Right lobe of liver (tissue), 6 donors: ENCODE measurements at regions not wholly inside any gene's neighbourhood (a gene's known extent, or its start where the extent isn't known, plus 50 kb on each side); places are given as distances from the start of the nearest gene placed in this dataset.

ENCODE experiments used
- ATAC-seq, 4 donors: fragments of 200-7000 bp; cut with Tn5 transposase; one replicate each; pipeline ENCODE4 v1.9.1; 2020; ENCODE audit warnings: mild to moderate bottlenecking in 4 of 4, moderate library complexity in 4 of 4
- DNase-seq, 3 donors: peaks; one replicate each; pipeline ENCODE4 v3.0.0-alpha.2; 2020
- H3K27ac ChIP-seq, 3 donors: fragments of 200-600 bp; one replicate each; pipeline ENCODE4 v1.8.0; 2022
- H3K27me3 ChIP-seq, 2 donors: fragments of 200-600 bp; one replicate each; pipeline ENCODE4 v1.8.0; 2022
- H3K36me3 ChIP-seq, 4 donors: fragments of 200-600 bp; sonication (generic) in 1 of 4; one replicate each; pipeline versions ENCODE4 v1.5.1 to v1.8.0; 2017 to 2022; ENCODE audit warnings: control low read depth in 1 of 4
- H3K4me1 ChIP-seq, 4 donors: fragments of 200-600 bp; sonication (generic) in 1 of 4; one replicate each; pipeline versions ENCODE4 v1.5.1 to v1.8.0; 2017 to 2022; ENCODE audit warnings: control low read depth in 1 of 4
- H3K4me3 ChIP-seq, 3 donors: fragments of 200-600 bp; one replicate each; pipeline ENCODE4 v1.8.0; 2022
- H3K9me3 ChIP-seq, 4 donors: fragments of 200-600 bp; sonication (generic) in 1 of 4; one replicate each; pipeline versions ENCODE4 v1.5.1 to v1.8.0; 2017 to 2022; ENCODE audit warnings: control low read depth in 1 of 4
- CTCF ChIP-seq, 4 donors: fragments of 200-600 bp in 3 of 4; fragments of 450-650 bp in 1 of 4; IDR thresholded peaks; one replicate each; pipeline versions ENCODE4 v1.5.1 to v1.8.0; 2016 to 2022; ENCODE audit warnings: antibody characterized with exemption in 4 of 4, mild to moderate bottlenecking in 2 of 4
- POLR2A ChIP-seq: fragments of 450-650 bp; IDR thresholded peaks from one replicate; pipeline ENCODE4 v1.6.1; 2017; ENCODE audit warnings: antibody characterized with exemption, mild to moderate bottlenecking
- WGBS: methylation state at CpG from one replicate; pipeline ENCODE4 v1.1.6; 2018; ENCODE audit warnings: low coverage, low lambda C conversion rate; ENCODE audit not compliant: insufficient coverage; ENCODE audit errors: missing lambda C conversion rate; 5-methylcytosine and 5-hydroxymethylcytosine counted together
- intact Hi-C, 2 donors: fragments of 100-400 bp; cut with DNase I; formaldehyde crosslinking; loops; one replicate each; pipeline versions ENCODE4 v1.11.2 to v1.14.1; 2022
- donor health status: DM: no; HTN: yes; CAD: no.
- donor health status: DM: no; HTN: no; CAD: no.
- donor health status: DM: no; HTN: no; CAD: no.
- donor health status: DM: no; HTN: yes; CAD: no.
- donor health status: DM: no; HTN: yes; CAD: no.

DNA sequence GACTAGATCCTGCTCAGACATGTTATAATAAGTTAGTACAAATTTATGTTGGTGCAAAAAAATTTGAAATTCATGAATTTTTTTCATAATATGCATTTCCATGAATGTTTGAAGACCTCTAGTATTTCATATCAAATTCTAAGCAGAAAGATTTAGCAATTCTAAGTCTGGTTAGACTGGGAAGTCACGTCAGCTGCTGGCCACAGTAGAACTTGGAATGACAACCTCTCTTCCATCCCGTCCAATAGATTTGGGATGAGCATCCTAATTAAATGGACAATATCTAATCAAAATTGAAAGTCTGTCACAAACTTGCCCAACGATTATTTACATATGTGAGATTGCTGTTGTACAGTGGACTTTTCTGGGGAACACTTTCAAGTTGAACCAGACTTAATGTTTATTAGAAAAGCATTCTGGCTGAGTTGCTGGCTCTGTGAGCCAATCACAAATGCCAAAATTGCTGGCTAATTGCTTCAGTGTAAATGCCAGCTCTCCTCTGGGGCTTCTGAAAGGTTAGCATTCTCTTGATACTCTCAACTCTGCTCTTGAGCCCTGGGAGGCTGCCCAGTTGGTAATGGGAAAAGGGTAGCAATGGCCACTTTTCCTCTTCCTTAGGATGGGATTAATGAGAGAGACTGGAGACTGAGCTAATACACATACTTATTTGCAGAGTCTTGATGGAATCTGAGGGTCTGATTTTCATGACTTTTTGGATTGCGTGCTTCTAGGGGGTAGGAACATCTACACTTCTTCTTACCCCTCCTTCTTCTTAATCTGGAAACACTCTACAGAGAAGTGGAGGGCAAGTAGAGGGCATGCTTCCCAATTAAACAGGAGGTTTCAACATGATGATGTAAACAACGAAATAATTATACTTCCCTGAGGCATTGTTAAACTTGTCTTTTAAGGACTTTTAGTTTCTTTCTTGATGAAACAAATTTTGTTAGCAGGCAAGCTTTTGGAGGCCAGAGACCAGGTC is 253.5 kb downstream of the BAMBI start:
- 53% methylated on average over 5 of the region's 5 CpGs for WGBS
- Histone ChIP-seq H3K4me3 (no peak overlapping the region), H3K27me3 (no peaks in the 10 kb centered on the region), H3K4me1 (no peaks in the 10 kb centered on the region), H3K9me3 (no peaks in the 10 kb centered on the region), H3K27ac (no peak overlapping the region), H3K36me3 (no peaks in the 10 kb centered on the region)
- TF ChIP-seq POLR2A: no peak
- TF ChIP-seq CTCF (IDR thresholded peaks at IDR 0.05): no peak
- ATAC-seq: peak in 1 of 4 donors; percentile 18
- no peak for DNase-seq
- intact Hi-C loops: no loop called here

DNA sequence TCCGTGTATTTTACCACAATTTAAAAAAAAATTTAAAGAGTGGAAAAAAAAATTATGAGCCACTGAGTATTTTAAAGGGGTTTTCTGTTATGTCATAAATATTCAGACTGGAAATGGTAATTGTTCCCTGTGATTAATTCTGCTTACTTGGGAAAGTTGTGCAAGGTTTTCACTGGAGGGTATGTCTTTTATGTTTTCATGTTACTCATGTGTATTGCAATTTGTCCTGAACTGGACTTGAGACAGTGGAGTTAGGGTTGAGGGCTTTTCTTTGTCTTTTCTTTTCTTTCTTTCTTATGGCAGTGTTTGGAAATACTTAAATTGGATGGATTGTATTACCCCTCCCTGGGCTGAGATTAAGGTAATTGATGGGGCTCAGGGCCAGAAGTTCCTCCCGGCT is 257.7 kb downstream of the BAMBI start:
- peaks cover 0 to 21% (median 9%) of the 10 kb centered on the region in 4 donors for H3K4me1 ChIP-seq
- DNase-seq (no peak), ATAC-seq (no peak)
- no peaks in the 10 kb centered on the region for H3K27me3 ChIP-seq
- no peak overlapping the region for H3K4me3 ChIP-seq
- WGBS: 94% methylated on average over 2 of the region's 2 CpGs
- no peaks in the 10 kb centered on the region for H3K36me3 ChIP-seq
- no peak for TF ChIP-seq CTCF (IDR thresholded peaks at IDR 0.05)
- TF ChIP-seq POLR2A: no peak
- intact Hi-C loops: no loop called here
- no peak overlapping the region for H3K27ac ChIP-seq
- H3K9me3 ChIP-seq: no peaks in the 10 kb centered on the region

GRCh38 chr10:28937959-28938358 is 260.6 kb downstream of the BAMBI start:
- no peaks in the 10 kb centered on the region for H3K9me3 ChIP-seq
- intact Hi-C loops: no loop called here
- WGBS: 80% methylated on average over 2 of the region's 7 CpGs

DNA sequence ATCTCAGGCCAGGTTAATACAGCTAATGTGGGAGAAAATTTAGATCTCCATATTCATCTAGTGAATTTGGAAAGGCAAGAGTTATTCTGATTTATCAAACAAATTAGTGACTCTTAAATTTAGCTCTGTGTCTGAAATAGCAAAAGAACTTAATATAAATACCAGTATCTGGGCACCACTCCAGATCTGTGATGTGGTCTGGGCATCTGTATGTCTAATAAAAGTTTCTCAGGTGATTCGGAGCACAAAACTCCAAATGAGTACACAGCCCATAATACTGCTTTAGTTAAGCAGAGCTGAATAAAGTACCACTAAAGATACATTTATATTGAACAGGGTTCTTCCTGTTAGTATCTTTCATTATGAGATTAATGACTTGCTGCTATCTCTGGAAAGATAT is 261.4 kb downstream of the BAMBI start:
- intact Hi-C loops: no loop called here
- peaks cover 0 to 33% (median 14%) of the 10 kb centered on the region in 4 donors for H3K4me1 ChIP-seq

More at GRCh38 chr10:28937959-28938358, 260.6 kb downstream of the BAMBI start:
- Histone ChIP-seq H3K4me1 (peaks cover 0 to 33% (median 14%) of the 10 kb centered on the region in 4 donors), H3K36me3 (no peaks in the 10 kb centered on the region), H3K27me3 (no peaks in the 10 kb centered on the region), H3K27ac (no peak overlapping the region), H3K4me3 (no peak overlapping the region)
- TF ChIP-seq POLR2A (no peak), CTCF (IDR thresholded peaks at IDR 0.05) (no peak)
- no peak for ATAC-seq
- DNase-seq: no peak

More for the DNA sequence above, 261.4 kb downstream of the BAMBI start:
- no peak overlapping the region for H3K4me3 ChIP-seq
- ATAC-seq (no peak), DNase-seq (no peak)
- WGBS: 25% methylated on average over 1 of the region's 1 CpG
- no peak overlapping the region for H3K27ac ChIP-seq
- no peaks in the 10 kb centered on the region for H3K27me3 ChIP-seq
- H3K9me3 ChIP-seq: no peaks in the 10 kb centered on the region
- TF ChIP-seq CTCF (IDR thresholded peaks at IDR 0.05): no peak
- TF ChIP-seq POLR2A: no peak
- H3K36me3 ChIP-seq: no peaks in the 10 kb centered on the region
